ENCODE measurements at regions not wholly inside any gene's neighbourhood (a gene's known extent, or its start where the extent isn't known, plus 50 kb on each side); places are given as distances from the start of the nearest gene placed in this dataset.
"Not testable (repeated sequence)": the region's sequence is repeated elsewhere in the genome, so short reads cannot be mapped to it uniquely, and the experiment has no call there.

DNA sequence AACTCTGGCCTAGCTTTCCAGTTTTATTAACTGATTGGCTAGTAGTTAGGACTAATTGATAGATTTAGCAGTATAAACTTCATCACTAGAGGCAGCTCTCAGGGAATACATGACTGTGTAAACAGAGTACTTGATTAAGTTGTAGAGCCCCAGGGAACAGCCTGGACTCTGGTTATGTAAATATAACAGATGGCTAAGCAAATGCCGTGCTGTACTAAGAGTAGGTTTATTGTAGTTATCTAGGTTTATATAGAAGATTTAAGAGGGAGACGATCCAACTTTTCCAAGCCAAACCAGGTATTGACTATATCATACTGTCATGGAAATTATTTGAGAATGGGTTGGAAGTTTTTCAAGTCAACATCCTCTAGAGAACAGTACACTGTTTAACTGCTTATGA is 463.4 kb upstream of the GRID2 start:
- peak; percentile 24 for DNase-seq

DNA sequence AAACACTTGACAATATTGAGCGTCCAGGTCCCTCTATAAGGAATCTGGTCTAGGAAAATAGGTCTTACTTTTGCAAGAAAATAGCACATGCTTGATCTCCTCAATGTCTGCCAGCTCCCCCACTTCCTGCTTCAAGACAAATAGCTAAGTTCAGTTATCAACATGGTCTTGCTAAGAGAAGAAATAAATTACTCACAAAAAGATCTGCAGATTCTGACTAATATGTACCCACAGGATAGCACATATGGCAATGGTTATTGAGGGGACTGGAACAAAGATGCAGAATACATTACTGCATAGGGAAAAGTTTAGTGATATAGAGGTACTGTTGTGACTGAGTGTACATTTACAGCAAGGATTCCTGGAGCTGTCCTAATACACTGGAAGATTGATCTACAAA is 457.5 kb upstream of the GRID2 start:
- no peak for DNase-seq

DNA sequence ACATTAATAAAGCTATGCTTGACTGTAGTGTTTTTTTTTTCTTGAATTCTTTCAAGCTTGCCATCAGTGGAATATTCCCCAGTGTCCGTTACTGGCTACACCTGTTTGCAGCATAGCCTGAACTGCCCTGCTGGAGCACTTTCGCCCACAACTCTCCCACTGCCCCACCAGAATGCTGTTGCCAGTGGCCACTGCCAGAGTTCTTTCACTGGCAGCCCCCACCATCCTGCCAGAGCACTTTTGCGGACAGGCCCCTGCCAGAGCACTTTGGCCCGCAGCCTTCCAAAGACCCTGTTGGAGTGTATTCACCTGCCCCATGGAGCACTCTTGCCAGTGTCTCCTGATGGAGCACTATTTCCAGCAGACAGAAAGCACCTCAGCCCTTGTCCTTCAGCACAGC is 452.3 kb upstream of the GRID2 start:
- DNase-seq: no peak

GRCh38 chr4:91887926-91888325 is 415.8 kb upstream of the GRID2 start:
- DNase-seq: no peak

DNA sequence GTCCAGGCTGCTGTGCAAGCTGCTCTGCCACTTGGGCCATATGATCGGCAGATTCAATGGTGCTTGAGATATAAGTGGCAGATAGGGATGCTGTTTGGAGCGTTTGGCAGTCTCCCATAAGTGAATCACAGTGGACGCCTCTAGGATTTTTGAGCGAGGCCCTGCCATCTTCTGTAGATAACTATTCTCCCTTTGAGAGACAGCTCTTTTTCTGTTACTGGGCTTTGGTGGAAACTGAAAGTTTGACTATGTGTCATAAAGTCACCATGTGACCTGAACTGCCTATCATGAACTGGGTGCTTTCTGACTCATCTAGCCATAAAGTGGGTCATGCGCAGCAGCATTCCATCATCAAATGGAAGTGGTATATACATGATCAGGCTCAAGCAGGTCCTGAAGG is 412.5 kb upstream of the GRID2 start:
- DNase-seq: not testable (repeated sequence)

DNA sequence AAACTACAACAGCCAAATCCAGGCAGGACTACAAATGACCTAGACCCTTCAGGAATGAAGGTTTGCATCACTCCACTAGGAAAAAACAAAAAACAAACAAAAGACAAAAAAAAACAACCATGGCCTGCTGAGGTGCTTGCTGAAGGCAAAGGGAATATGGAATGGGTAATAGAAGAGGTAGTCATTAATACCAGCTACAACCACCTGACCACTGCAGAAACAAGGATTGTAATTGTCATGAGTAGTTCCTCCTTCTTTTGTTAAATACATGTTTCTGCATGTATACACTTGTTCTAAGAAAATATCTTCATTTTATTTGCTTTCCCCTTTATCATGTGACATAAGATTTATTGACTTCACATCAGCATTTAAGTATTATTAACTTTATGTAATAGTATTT is 409.8 kb upstream of the GRID2 start:
- DNase-seq: no peak

DNA sequence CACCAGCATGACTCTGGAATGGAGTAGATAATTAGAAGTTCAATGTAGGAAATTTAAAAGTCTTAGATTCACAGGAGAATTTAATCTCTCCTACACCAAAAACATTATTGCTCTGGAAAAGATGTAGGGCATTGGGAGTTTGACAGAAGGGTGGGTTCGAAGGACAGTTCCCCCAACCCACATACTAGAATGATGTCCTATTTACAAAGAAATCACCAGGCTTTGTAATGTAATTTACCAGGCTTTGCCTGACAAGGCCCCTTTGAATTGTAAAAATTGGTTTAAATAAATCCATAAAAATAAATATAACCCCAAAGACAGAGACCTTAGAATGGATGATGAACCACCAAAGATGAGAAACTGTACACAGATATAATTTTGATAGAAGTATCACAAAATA is 399.2 kb upstream of the GRID2 start:
- no peak for DNase-seq

DNA sequence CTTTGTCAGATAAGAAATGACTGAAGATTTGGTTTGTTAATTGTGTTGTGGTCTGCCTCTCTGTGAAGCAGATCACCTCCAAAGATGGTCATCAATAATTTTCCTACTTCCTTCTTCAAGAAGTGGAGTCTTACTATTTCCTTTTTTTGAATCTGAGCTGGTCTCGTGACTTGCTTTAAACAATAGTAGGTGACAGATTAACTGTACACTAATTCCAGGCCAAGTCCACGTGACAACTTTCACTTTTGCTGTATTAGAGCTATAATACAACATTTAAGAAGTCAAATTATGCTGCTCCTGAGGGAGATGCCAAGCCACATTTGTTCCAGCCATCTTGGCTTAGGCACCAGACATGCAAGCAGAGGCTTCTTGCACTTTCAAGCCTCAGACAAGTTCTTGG is 393.8 kb upstream of the GRID2 start:
- DNase-seq: no peak

GRCh38 chr4:91914176-91914804 is 389.5 kb upstream of the GRID2 start:
- DNase-seq: no peak

DNA sequence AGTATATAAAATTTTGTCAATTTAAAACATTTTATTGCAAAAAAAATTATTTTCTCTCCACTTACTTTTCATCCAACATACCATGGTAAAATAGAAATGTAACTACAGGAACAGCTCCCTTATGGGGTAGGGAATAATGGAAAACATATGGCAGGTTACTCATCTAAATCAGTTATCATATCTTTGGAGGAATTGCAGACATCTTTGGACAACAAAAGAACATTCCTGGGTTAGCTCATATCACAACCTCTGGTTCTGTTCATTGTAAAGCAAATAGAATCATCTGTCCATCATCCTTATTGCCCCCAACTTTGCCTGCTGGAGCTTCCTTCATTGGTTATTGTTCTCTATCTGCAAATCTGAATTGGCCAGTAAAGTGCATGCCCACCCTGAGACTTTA is 387.5 kb upstream of the GRID2 start:
- DNase-seq: no peak

DNA sequence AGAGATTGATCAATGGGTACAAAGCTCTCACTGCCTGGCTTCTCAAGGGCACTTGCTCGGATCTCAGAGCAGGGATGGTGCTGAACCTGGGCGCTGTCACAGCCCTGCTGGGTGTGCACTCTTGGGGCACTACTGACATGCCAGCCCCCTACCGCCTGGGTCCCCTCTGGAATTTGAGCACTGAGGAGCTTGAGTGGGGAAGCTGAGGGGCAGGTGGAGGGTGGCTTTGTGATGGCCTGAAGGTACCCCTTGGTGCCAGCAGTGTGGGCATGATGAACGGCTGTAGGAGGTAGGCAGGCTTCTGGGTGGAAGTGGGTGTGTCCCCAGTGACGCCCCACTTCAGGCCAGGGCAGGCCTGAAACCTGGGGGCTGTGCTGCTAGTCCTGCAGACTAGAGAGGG is 379.1 kb upstream of the GRID2 start:
- no peak for DNase-seq

- DNase-seq: no peak
Measured at GRCh38 chr4:91935217-91935616, 368.5 kb upstream of the GRID2 start.

- peak; percentile 74 for DNase-seq
Measured at GRCh38 chr4:91936311-91936710, 367.5 kb upstream of the GRID2 start.

- no peak for DNase-seq
Measured at GRCh38 chr4:91957963-91958362, 345.8 kb upstream of the GRID2 start.

- no peak for DNase-seq
Measured at GRCh38 chr4:91958596-91958995, 345.2 kb upstream of the GRID2 start.

DNA sequence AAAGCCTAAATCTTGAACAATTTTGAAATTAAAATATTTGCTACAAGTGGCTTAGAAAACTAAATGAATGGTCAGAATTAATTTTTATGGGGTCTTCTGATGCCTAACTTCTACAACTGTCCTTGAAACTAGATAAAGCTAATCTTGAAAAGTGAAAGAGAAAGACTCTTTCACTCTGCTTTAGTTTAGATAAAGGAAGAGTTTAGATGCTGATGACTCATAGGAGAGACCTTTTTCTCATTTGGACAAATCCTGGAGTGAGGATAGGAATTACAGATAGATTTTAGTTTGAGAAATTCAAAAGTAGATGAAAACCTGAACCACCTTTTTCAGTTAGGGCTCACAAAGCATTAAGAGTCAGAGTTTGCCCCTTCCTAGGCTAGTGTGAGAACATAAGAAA is 342.3 kb upstream of the GRID2 start:
- no peak for DNase-seq

GRCh38 chr4:91963486-91963885 is 340.3 kb upstream of the GRID2 start:
- DNase-seq: no peak

GRCh38 chr4:91965166-91965565 is 338.6 kb upstream of the GRID2 start:
- DNase-seq: no peak

- no peak for DNase-seq
Measured at GRCh38 chr4:91973479-91974153, 330.1 kb upstream of the GRID2 start.

DNA sequence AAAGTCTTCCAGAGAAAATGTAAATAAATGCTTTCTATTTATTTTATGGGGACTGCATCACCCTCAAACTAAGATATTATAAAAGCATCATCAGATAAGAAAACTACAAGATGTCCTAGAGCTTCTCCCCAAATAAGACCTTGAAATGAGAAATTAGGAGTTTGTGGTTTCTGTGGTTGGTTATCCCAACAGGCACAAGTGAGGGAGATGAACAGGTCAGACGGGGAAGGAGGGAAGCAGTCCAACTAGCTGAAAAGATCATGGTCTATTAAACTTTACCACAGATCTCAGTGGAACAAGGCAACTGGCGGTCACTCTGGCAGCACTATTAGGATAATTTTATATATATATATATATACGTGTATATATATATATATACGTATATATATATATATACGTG is 319.3 kb upstream of the GRID2 start:
- no peak for DNase-seq

DNA sequence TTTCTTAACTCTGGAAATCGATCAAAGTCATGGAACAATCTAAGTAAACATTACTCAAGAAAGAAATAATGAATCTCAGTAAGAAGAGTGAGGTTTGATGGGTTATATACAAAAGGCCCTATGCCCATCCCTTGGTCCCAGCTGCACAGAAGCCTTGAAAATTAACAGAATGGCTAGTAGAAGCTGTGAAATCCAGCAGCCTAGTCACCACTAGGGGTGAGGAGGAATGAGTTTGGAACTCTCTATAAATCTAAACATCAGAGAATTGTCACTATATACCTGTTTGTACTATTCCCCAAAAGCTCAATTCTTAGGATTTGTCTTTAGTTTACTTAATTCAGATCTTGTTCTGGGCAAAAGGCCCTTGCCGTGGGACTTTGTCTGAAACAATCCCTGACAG is 313.9 kb upstream of the GRID2 start:
- no peak for DNase-seq

DNA sequence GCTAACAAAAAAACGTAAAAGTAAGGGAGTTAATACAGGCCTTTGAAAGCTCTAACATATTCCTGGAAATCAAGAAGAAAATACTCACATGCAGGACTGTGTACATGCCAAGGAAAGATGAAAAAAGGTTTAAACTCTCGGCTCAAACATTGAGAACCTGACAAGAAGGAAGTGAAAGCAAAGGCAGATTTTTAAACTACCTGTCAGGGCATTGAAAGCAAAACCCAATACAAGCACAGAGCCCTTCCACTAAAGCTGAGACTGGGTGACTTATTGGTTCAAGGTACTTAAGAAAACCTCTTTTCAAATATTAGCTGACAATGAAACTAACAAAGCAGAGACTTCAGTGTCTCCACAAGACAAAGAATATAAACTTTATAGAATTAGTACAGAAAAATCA is 313.0 kb upstream of the GRID2 start:
- no peak for DNase-seq

GRCh38 chr4:91997045-91997444 is 306.7 kb upstream of the GRID2 start:
- DNase-seq: no peak

GRCh38 chr4:92012899-92013867 is 290.6 kb upstream of the GRID2 start:
- DNase-seq: no peak
